GM18873 (cell line): ENCODE measurements at regions not wholly inside any gene's neighbourhood (a gene's known extent, or its start where the extent isn't known, plus 50 kb on each side); places are given as distances from the start of the nearest gene placed in this dataset.
"Not testable (repeated sequence)": the region's sequence is repeated elsewhere in the genome, so short reads cannot be mapped to it uniquely, and the experiment has no call there.

ENCODE experiments used
- ATAC-seq: cut with Tn5 transposase; IDR thresholded peaks from one replicate; pipeline ENCODE4 v1.9.1; 2021; ENCODE audit warnings: mild to moderate bottlenecking, moderate library complexity, moderate number of reproducible peaks; ENCODE audit not compliant: unreplicated experiment, low FRiP score

GRCh38 chr2:82139979-82140611 lies 1835.5 kb upstream of the LRRTM1 start:
- no peak for ATAC-seq

GRCh38 chr2:82137441-82137840 lies 1832.9 kb upstream of the LRRTM1 start:
- no peak for ATAC-seq

- no peak for ATAC-seq
Measured at GRCh38 chr2:82128051-82128450, 1823.5 kb upstream of the LRRTM1 start.

GRCh38 chr2:82124629-82125028 lies 1820.1 kb upstream of the LRRTM1 start:
- no peak for ATAC-seq

- no peak for ATAC-seq
Measured at GRCh38 chr2:82120654-82121053, 1816.1 kb upstream of the LRRTM1 start.

- no peak for ATAC-seq
Measured at GRCh38 chr2:82120115-82120514, 1815.6 kb upstream of the LRRTM1 start.

- no peak for ATAC-seq
Measured at GRCh38 chr2:82109418-82109817, 1804.9 kb upstream of the LRRTM1 start.

GRCh38 chr2:82098617-82099016 lies 1794.1 kb upstream of the LRRTM1 start:
- no peak for ATAC-seq

GRCh38 chr2:82089518-82089917 lies 1785.0 kb upstream of the LRRTM1 start:
- ATAC-seq: no peak

GRCh38 chr2:82084679-82085392 lies 1780.3 kb upstream of the LRRTM1 start:
- no peak for ATAC-seq

- no peak for ATAC-seq
Measured at GRCh38 chr2:82075875-82076274, 1771.3 kb upstream of the LRRTM1 start.

GRCh38 chr2:82062463-82062862 lies 1757.9 kb upstream of the LRRTM1 start:
- no peak for ATAC-seq

- no peak for ATAC-seq
Measured at GRCh38 chr2:82055846-82056245, 1751.3 kb upstream of the LRRTM1 start.

GRCh38 chr2:82043867-82044266 lies 1739.3 kb upstream of the LRRTM1 start:
- ATAC-seq: no peak

GRCh38 chr2:82027921-82028615 lies 1723.5 kb upstream of the LRRTM1 start:
- ATAC-seq: no peak

- ATAC-seq: no peak
Measured at GRCh38 chr2:82023710-82024109, 1719.2 kb upstream of the LRRTM1 start.

GRCh38 chr2:82013641-82014040 lies 1709.1 kb upstream of the LRRTM1 start:
- ATAC-seq: no peak

- ATAC-seq: no peak
Measured at GRCh38 chr2:82007071-82007664, 1702.6 kb upstream of the LRRTM1 start.

- not testable (repeated sequence) for ATAC-seq
Measured at GRCh38 chr2:82005889-82006288, 1701.3 kb upstream of the LRRTM1 start.

GRCh38 chr2:82001614-82002013 lies 1697.1 kb upstream of the LRRTM1 start:
- ATAC-seq: no peak

GRCh38 chr2:82000606-82001005 lies 1696.1 kb upstream of the LRRTM1 start:
- no peak for ATAC-seq
